ENCODE measurements at regions not wholly inside any gene's neighbourhood (a gene's known extent, or its start where the extent isn't known, plus 50 kb on each side); places are given as distances from the start of the nearest gene placed in this dataset.
"Not testable (repeated sequence)": the region's sequence is repeated elsewhere in the genome, so short reads cannot be mapped to it uniquely, and the experiment has no call there.

DNA sequence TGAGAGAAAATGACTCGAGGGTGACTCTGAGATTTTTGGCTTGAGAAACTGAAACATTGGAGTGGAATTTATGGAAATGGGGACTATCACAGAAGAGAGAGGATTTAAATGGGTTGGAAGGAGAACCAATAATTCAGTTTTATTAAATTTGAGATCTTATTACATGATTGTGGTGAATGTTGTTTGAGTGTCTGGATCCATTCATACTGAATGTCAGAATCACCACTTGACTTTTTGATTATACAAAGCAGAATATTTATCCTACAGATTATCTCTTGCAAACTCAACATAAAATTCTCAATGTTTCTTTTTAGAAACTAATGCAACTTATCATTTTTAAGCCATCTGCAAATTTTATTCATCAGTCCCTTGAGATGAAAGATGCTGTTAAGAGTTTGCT is 332.8 kb downstream of the CNTN3 start:
- no peak for DNase-seq (ENCODE audit: low spot score)

DNA sequence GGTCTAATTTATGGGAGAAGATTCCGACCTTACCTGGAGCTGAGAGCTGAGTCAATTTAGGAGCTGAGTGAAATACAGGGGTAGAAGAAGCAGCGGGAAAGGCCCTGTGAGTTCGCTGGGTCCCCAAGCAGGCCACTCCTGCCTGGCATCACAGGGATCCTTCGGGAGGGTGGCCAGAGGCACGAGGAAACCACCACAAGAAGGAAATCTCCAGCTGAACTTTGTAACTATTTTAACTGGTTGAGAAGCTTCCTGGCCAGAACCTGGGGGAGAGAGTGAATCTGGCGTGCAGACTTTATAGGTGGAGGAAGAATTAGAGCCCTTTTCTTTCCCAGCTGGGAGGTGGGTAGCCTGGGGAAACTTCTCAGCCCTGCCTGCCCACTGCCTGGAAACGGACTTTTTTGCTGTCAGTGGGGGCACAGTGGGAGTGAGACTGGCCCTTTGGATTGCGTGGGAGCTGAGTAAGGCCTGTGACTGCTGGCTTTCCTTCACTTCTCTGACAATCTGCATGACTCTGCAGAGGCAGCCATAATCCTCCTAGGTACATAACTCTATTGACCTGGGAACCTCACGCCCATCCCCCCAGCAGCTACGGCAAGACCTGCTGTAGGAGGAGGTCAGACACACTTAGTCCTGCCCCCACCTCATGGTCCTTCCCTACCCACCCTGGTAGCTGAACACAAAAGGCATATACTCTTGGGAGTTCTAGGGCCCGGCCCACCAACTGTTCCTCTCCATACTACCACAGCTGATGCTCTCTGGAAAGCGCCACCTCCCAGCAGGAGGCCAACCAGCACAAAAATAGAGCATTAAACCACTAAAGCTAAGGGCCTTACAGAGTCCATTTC is 340.7 kb downstream of the CNTN3 start:
- no peak for DNase-seq (ENCODE audit: low spot score)

DNA sequence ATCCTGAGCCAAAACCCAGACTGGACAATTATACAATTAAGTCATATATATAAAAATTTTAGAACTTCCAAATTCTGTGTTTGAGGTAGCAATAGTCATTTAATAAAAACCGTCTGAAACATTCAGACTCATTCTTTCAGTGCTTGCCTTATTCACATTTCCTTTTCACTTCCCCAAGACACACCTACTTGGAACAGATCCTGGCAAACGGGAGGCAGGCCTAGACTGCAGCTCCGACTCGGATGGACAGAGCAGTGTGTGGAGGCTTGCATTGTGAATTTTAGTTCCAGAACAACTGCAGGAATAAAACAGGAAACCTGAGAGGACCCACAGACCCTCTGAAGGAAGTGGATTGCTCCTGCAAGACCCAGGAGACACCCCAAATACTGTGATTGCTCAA is 341.4 kb downstream of the CNTN3 start:
- DNase-seq (ENCODE audit: low spot score): no peak

DNA sequence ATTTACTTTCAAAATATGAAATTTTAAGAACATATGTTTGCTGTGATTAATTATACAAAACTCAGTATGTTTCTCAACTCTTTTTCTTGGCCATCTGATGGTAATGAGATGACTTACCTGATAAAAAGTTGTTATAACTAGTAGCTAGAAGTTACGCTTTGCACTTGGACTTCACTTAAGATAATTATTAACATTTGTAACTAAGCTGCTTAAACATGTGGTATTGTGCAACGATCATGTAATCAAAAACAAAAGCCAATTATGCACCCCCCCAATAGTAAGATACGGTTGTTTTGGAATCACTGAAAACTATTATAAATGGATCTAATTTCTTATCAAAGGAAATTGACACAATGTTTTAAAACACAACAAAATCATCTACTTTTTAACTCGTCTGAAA is 342.9 kb downstream of the CNTN3 start:
- no peak for DNase-seq (ENCODE audit: low spot score)

DNA sequence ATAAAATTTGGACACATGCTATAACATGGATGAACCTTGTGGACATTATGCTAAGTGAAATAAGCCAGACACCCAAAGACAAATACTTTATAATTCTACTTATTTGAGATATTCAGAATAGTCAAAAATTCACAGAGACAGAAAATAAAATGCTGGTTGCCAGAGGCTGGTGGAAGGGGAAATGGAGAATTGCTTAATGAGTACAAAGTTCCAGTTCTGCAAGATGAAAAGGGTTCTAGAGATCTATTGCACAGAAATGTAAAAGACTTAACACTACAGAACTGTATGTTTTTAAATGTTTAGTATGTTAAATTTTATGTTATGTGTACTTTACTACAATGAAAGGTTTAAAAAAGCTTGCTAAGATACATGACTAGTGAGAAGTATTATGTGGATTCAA is 344.8 kb downstream of the CNTN3 start:
- no peak for DNase-seq (ENCODE audit: low spot score)

DNA sequence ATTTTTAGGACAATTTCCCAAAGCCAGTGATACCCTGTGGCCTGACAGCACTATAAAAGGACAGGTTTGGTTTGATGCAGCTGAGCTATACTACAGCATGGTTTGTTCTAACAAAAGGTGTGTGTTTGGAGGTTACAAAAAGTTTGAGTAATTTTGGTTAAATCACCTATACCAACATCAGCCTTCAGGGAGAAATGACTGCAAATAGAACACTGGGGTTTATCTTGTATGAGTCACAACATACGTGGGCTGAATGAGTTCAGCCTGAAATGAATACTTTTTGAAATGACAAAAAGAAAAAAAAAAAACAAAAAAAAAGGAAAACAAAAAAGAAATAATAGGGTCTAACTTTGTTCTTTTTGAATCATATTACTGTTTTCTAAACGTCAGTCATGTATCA is 345.7 kb downstream of the CNTN3 start:
- no peak for DNase-seq (ENCODE audit: low spot score)

DNA sequence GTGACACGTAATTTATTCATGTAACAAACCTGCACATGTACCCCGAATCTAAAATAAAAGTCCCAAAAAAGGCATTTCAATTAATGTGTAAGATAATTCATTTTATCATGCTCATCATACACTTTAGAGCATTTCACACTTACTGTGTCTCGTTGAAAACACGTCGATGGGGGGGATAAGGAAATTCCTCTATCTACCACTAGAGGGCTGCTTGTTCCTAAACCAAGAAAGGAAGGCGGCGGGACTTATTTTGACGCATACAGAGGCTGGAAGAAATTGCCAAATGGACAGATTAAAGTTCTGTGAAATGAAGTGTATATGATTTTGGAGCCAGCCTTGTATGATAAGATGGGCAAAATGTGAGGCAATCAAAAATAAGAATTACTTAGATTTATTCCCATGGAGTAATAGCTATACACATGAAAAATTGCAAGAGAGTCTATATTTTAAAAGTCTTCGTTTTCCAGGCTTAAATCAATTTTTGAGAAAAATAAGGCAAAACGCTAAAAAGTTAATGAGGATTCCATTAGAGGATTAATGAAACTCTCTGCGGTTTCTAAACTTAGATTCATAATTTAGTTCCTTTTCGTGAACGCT is 346.8 kb downstream of the CNTN3 start:
- DNase-seq (ENCODE audit: low spot score): peak; percentile 32

DNA sequence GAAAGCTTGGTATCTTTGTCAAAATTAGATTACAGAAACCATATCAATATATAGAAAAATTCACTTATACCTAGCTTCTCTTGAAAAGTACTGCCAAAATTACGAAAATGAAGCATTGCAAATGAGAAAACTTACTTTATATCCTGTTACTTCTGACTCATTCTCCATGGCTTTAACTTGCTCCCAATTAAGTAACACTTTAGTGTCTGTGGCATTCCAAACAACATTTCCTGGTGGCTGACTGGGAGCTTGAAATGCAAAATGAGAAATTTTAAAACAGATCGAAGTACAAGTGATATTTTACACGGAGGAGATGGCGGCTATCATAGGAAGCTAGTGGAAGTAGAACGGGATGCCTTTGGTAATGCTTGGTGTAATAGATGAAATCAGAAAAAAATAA is 347.3 kb downstream of the CNTN3 start:
- DNase-seq (ENCODE audit: low spot score): no peak

DNA sequence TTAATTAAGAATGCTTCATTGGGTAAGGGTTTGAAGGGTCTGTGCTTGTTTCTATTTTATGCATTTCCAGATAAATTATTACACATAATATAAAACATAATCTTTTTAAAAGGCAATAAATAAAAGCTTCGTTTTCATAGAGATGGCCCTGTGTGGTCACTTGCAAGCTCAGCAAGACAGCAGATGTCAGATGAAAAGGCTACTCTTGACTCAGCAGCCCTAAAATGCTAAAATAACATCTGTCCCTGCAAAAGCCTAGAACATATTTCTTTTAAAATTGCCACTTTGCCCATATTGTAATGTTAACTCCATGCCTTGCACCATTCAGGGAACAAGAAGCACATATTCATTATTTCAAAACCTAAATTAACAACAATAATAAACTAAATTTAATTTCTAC is 349.4 kb downstream of the CNTN3 start:
- DNase-seq (ENCODE audit: low spot score): no peak

DNA sequence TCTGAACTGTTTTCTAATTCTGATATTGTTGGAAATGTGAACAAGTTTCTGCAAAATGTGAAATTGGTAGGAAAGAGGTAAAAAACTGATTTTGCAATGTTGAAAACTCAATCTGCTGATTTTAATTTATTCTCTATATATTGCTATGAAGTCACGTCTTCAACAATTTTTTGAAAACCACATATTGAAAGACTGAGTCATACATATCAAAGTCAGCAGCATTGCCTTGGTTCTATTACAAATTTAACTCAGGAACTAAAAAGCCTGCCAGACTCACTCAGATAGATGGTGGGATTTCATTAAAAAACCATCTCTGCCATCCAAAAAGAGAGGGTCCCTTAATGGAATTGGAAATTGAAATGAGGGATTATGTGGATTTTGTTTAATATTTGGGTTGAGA is 351.4 kb downstream of the CNTN3 start:
- DNase-seq (ENCODE audit: low spot score): no peak

DNA sequence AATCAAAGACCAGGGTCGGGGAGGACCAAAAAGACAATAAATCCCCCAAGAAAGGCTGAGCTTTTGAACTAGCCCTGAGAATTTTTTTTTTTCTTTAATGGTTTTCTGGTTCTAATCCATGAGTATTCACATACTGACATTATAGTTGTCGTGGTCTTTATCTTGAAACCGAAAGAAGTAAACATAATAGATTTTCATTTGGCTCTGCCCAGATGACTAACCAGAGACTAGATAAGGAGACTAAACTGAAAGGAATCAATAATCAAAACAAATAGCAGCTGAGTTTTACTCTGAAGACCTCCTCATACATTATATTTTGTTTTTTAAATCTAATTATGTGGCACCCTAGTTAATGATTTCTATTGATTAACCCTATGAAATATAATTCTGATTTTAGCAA is 381.4 kb downstream of the CNTN3 start:
- DNase-seq (ENCODE audit: low spot score): no peak

DNA sequence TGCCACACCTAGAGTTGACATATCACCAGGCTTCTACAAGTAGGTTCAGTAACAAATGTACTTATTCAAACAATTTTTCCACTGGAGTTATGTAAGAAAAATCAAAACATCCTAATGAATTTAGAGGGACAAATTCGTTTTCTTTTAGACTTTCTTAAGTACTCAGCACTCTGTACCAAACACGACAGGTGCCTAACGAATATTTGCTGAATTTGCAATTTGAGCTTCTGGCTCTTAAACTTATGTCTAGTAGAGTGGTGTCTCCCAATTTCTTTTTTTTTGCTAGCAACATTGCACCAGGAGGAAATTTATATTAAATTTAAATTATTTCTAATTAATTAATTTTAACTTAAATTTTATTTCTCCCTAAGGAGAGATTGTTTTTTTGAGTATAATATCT is 397.0 kb downstream of the CNTN3 start:
- no peak for DNase-seq (ENCODE audit: low spot score)

DNA sequence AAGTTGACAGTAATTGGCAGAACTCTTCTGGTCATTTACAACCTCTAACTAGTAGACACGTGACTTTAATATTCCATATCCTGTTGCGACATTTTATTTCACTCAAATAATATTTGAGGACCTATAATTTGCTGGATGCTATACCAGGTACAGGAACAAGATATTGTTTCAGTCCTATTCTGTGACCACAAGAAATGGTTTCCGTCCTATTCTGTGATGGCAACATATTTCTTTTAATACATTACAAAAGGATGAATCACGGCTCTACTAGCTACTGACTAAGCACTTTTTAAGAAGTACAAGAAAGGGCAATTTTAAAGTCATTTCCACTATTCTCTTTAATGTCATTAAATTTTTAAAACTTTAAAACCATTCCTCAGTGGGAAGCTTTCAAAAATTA is 400.2 kb downstream of the CNTN3 start:
- no peak for DNase-seq (ENCODE audit: low spot score)

DNA sequence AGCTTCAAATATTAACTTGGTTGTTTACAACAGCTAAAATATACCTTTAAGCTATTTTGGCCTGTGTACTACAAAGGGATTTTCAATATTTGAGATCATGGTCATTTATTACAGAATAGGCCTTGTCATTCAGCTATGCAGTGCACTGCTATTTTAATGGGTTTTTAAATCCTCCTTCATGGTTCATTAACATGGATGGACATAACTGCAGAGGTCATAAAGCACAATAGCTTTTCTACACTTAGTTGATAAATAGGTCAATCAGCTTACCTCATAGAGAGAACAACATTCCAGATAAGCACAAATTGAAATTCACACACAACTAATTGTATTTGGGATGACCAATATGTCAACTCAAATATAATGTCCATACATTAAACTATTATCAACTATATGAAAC is 403.7 kb downstream of the CNTN3 start:
- no peak for DNase-seq (ENCODE audit: low spot score)

DNA sequence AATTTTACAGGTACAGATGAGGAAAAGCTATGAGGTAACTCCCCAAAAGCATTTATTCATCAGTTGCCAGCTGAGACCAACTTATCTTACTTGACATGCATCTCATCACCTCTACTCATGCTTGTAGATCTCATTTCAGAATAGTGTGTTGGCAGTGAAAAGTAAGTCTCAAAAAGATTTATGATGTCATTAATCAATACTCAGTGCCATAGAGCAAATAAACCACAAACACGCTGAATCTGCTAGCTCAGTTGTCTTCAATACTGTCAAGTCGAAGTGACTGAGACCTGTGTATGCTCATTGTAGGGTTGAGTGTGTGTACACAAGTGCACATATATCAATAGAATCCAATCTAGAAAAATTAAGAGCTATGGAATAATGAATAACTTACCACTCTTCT is 413.5 kb downstream of the CNTN3 start:
- no peak for DNase-seq (ENCODE audit: low spot score)

DNA sequence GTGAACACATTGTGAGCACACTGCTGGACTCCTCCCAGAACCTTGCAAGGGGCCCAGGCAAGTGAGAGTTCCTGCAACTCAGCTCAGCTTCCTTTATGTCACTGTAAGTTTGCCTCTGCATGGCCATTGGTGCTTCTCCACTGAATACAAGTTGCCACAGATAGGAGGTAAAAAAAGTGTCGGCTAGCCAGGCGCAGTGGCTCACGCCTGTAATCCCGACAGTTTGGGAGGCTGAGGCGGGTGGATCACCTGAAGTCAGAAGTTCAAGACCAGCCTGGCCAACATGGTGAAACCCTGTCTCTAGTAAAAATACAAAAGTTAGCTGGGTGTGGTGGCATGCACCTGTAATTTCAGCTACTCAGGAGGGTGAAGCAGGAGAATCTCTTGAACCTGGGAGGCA is 435.8 kb downstream of the CNTN3 start:
- DNase-seq (ENCODE audit: low spot score): not testable (repeated sequence)

DNA sequence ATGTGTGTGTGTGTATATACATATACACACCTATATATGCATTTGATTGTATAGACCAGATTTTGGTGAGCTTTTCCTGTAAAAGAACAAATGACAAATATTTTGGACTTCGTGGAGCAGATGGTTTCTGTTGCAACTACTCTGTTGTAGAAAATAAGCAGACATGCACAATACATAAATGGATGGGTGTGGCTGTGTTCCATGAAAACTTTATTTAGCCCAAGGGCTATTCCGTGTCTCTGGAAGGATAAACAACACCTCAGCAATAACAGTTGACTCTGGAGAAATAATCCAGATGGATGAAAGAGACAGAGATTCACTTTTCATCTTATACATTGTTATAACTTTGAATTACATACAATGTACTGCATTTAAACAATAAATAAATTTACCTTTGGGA is 441.4 kb downstream of the CNTN3 start:
- DNase-seq (ENCODE audit: low spot score): no peak

DNA sequence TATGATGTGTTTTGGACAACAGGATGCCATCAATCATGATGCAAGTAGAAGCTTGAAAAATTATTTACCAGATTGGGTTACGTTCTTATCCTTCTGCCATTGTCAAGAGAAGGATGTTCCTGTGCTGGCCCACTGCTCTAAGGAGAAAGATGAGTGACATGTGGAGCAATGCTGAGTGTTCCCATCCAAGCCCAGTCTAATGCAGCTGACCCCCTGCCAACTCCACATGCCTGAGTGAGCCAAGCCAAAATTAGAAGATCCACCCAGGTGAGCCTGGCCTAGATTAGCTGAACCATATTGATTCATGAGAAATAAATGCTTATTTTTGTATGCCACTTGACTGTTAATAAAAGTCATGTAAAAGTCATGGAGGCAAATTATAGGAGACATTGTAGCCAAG is 446.5 kb downstream of the CNTN3 start:
- no peak for DNase-seq (ENCODE audit: low spot score)

DNA sequence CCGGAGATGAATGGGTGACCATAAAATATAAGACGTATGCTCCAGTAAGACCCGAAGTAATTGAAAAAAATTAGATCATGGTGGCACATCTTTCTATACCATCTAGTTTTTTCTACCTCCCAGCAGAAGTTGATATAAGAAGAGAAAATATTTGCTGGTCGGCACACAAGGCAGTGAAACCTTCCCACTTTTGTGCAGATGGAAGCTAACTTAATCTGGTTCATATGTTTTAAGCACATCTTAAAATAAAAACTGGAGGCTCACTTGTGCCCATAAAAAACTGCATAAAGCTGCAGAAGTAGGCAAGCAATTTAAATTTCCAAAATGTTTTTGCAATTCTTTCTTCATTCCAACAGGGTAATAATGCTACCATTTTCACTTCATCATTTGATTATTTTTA is 449.2 kb downstream of the CNTN3 start:
- no peak for DNase-seq (ENCODE audit: low spot score)

DNA sequence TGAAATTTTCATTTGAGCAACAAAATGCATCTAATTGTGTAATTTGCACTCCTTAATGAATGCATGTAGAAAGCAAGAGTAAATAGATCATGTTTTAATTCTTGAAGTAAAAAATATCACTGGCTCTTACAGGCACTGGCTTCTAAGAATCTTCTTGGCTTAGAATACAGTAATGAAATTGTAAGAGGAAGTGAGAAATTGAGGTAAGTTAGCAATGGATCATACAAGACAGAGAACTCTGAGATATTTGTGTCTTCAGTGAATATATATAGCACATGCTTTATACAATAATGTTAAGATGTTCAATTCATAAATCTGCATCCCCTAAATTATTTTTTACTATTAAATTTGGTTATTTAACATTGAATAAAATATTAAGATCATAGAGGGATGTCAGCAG is 465.0 kb downstream of the CNTN3 start:
- DNase-seq (ENCODE audit: low spot score): no peak

DNA sequence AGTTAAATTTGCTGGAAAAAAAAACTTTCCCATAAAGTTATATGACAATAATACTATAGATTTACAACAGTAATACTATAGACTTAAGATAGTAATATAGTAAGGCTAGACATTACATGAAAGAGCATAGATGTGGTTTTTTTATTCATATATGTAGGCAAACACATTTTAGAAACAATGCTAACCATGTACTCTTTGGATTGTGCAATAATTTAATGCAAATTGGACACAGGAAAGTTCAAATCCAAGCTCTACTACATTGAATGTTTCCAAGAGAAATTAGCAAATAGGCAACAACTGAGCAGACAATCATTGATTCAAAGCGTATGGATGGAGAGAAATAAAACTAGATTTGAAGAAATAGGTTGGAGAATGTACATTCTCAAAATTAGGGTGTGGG is 469.2 kb downstream of the CNTN3 start:
- no peak for DNase-seq (ENCODE audit: low spot score)

DNA sequence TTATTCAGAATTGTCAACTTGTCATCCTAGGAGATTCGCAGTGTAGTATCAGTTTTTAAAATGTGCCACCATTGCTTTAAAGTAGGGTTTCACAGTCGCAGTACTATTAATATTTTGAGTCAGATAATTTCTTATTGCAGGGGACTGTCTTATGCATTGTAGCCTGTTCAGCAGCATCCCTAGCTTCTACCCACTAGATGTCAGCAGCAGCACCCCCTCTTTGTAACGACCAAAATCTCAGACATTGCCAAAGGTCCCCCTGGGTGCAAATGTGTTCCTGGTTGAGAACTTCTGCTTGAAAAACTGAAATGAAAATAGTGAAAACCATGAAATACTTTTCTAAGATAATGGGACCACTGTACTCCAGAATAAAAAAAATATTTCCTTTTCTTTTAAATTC is 474.8 kb downstream of the CNTN3 start:
- DNase-seq (ENCODE audit: low spot score): peak; percentile 1

DNA sequence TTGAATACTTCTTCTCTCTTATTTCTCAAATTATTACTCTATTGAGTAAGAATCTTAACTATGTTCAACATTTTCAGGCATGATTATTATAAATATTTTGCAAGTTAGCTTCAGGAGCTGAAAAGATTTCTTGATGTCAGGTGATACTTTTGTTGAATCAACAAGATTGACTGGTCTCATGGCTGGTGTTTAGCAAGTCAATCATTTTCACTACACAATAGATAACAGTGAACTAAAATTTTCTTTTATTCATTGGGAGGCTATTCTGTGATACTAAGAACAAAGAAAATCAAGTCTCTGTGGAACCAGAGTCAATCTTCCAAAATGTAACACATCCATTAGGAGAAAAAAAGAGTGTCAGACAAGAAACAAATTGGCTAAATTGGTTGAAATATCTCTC is 476.7 kb downstream of the CNTN3 start:
- DNase-seq (ENCODE audit: low spot score): no peak

DNA sequence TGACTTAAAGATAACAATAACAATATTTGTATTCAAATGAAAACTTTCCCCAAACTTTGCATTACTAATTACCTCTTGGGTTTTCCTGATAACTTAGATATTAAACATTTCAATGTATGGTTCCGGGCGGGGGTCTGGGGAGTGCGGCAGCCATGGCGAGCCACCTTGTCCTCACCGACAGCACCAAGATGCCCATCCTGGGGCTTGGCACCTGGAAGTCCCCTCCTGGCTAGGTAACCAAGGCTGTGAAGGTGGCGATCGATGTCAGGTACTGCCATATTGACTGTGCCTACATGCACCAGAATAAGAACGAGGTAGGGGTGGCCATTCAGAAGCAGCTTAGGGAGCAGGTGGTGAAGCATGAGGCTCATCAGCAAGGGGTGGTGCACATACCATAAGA is 478.7 kb downstream of the CNTN3 start:
- no peak for DNase-seq (ENCODE audit: low spot score)
